Suprapubic skin (tissue), 4 donors: ENCODE measurements at regions not wholly inside any gene's neighbourhood (a gene's known extent, or its start where the extent isn't known, plus 50 kb on each side); places are given as distances from the start of the nearest gene placed in this dataset.

ENCODE experiments used
- DNase-seq, 2 donors: peaks; one replicate each; pipeline ENCODE4 v3.0.0-alpha.2; 2019; ENCODE audit warnings: low spot score in 2 of 2
- H3K27ac ChIP-seq: fragments of 200-600 bp; sonication (generic); one replicate; pipeline ENCODE4 v1.5.1; 2019
- H3K27me3 ChIP-seq: fragments of 200-600 bp; sonication (generic); one replicate; pipeline ENCODE4 v1.5.1; 2019
- H3K36me3 ChIP-seq: fragments of 200-600 bp; sonication (generic); one replicate; pipeline ENCODE4 v1.5.1; 2019
- H3K4me1 ChIP-seq: fragments of 200-600 bp; sonication (generic); one replicate; pipeline ENCODE4 v1.5.1; 2019
- H3K4me3 ChIP-seq: fragments of 200-600 bp; sonication (generic); one replicate; pipeline ENCODE4 v1.5.1; 2019; ENCODE audit warnings: mild to moderate bottlenecking
- H3K9me3 ChIP-seq: fragments of 200-600 bp; sonication (generic); one replicate; pipeline ENCODE4 v1.5.1; 2019
- EP300 ChIP-seq: sonication (generic); formaldehyde crosslinking; IDR thresholded peaks from one replicate; pipeline ENCODE4 v1.6.1; 2017; ENCODE audit warnings: antibody characterized with exemption
- POLR2A ChIP-seq, 2 donors: fragments of 450-650 bp; IDR thresholded peaks; one replicate each; pipeline ENCODE4 v1.6.1; 2017; ENCODE audit warnings: antibody characterized with exemption in 2 of 2, mild to moderate bottlenecking in 2 of 2, moderate library complexity in 2 of 2
- POLR2AphosphoS5 ChIP-seq, 3 donors: sonication (generic); formaldehyde crosslinking; IDR thresholded peaks; one replicate each; pipeline ENCODE4 v1.6.1; 2017; ENCODE audit warnings: antibody characterized with exemption in 3 of 3
- WGBS: methylation state at CpG from one replicate; pipeline ENCODE4 v1.1.5; 2018; 5-methylcytosine and 5-hydroxymethylcytosine counted together
- TF ChIP-seq, protein P1 (sequence below), 2 donors: fragments of 200-600 bp in 1 of 2; fragments of 450-650 bp in 1 of 2; sonication (generic) in 1 of 2; IDR thresholded peaks; one replicate each; pipeline ENCODE4 v1.5.1; 2016 to 2019; ENCODE audit warnings: antibody characterized with exemption in 2 of 2, mild to moderate bottlenecking in 1 of 2, moderate library complexity in 1 of 2

DNA sequence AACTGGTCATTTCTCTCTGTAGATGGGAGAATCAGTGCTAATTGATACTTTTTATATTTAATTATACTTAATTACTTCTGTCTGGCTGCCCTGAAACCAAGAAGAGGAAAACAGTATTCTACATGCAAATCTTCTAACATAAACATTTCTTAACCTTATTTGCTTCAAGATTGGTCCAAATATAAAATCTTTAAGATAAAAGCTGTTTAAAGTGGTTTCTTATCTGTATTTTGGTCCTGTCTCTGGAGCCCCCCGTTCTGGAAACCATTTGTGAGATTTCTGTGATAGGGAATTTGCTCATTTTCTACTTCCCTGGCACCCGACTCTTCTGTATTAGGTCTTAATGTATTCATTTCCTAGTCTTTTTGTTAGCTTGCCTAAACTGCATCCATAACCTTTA lies 168.6 kb downstream of the RNF144B start:
- no peaks in the 10 kb centered on the region for H3K27me3 ChIP-seq
- no peaks in the 10 kb centered on the region for H3K9me3 ChIP-seq
- no peak overlapping the region for H3K27ac ChIP-seq
- WGBS, result 78% methylated on average over 2 of the region's 2 CpGs
- H3K36me3 ChIP-seq, result no peaks in the 10 kb centered on the region
- no peak overlapping the region for H3K4me3 ChIP-seq
- no peak for TF ChIP-seq POLR2A (IDR thresholded peaks at IDR 0.05)
- TF ChIP-seq EP300, result no peak
- TF ChIP-seq, protein P1, sequence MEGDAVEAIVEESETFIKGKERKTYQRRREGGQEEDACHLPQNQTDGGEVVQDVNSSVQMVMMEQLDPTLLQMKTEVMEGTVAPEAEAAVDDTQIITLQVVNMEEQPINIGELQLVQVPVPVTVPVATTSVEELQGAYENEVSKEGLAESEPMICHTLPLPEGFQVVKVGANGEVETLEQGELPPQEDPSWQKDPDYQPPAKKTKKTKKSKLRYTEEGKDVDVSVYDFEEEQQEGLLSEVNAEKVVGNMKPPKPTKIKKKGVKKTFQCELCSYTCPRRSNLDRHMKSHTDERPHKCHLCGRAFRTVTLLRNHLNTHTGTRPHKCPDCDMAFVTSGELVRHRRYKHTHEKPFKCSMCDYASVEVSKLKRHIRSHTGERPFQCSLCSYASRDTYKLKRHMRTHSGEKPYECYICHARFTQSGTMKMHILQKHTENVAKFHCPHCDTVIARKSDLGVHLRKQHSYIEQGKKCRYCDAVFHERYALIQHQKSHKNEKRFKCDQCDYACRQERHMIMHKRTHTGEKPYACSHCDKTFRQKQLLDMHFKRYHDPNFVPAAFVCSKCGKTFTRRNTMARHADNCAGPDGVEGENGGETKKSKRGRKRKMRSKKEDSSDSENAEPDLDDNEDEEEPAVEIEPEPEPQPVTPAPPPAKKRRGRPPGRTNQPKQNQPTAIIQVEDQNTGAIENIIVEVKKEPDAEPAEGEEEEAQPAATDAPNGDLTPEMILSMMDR (IDR thresholded peaks at IDR 0.05), result no peak
- TF ChIP-seq POLR2AphosphoS5 (IDR thresholded peaks at IDR 0.05), result no peak
- DNase-seq, result no peak
- H3K4me1 ChIP-seq, result no peaks in the 10 kb centered on the region

DNA sequence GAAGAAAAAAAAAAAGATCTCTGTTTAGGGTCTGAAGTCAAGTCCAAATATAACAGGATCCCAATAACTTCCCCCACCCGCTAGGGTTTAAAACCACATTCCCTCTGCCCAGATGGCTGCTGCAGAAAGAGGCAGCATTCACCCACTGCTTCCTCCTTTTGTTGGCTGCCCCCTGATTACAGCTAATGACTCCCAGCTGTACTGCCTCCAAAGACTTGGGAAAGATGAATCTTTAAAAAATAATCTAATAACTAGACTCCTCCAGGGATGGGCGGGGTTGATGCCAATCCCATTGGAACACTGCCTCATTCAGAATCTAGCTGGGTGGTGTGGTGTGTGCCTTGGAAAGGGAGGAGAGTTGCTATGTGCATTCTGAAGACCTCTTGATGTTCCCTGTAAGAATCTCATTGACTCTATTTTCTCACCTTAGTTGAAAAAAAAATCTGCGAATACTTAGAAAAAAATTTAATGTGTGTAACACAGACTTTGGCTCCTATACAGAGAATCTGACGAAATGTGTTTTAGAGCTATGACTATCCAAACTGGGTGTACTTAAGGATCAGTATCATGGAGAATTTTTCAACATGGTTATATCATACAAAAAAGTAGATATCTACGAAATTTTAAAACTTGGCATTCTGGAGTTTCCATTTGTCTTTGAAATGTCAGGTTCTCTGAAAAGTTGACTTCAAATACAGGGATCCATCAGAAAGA lies 174.0 kb downstream of the RNF144B start:
- Histone ChIP-seq H3K36me3 (no peaks in the 10 kb centered on the region), H3K27ac (no peak overlapping the region), H3K4me3 (no peak overlapping the region), H3K27me3 (no peaks in the 10 kb centered on the region), H3K9me3 (no peaks in the 10 kb centered on the region), H3K4me1 (peaks cover 2% of the 10 kb centered on the region)
- TF ChIP-seq EP300 (no peak), POLR2A (IDR thresholded peaks at IDR 0.05) (no peak)
- TF ChIP-seq, protein P1 (IDR thresholded peaks at IDR 0.05), result no peak
- WGBS, result 30% methylated on average over 5 of the region's 5 CpGs
- DNase-seq, result no peak

DNA sequence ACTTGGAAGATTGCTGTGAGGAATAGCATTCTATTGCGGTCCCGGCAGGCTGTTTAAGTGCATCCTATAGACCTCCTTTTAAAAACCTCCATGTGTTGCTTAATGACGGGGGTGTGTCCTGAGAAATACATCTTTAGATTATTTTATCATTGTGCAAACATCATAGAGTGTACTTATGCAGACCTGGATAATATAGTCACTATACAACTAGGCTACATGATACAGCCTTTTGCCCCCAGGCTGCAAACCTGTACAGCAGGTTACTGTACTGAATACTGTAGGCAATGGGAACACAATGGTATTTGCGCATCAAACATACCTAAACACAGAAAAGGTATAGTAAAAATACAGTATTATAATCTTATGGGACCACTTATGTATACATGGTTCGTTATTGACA lies 175.6 kb downstream of the RNF144B start:
- DNase-seq, result no peak
- no peak for TF ChIP-seq EP300
- TF ChIP-seq POLR2A (IDR thresholded peaks at IDR 0.05), result no peak
- TF ChIP-seq POLR2AphosphoS5 (IDR thresholded peaks at IDR 0.05), result no peak
- TF ChIP-seq, protein P1 (IDR thresholded peaks at IDR 0.05), result no peak
- H3K9me3 ChIP-seq, result no peaks in the 10 kb centered on the region
- H3K4me1 ChIP-seq, result peaks cover 2% of the 10 kb centered on the region
- H3K27me3 ChIP-seq, result no peaks in the 10 kb centered on the region
- no peak overlapping the region for H3K27ac ChIP-seq
- no peak overlapping the region for H3K4me3 ChIP-seq
- 96% methylated on average over 5 of the region's 5 CpGs for WGBS
- no peaks in the 10 kb centered on the region for H3K36me3 ChIP-seq

DNA sequence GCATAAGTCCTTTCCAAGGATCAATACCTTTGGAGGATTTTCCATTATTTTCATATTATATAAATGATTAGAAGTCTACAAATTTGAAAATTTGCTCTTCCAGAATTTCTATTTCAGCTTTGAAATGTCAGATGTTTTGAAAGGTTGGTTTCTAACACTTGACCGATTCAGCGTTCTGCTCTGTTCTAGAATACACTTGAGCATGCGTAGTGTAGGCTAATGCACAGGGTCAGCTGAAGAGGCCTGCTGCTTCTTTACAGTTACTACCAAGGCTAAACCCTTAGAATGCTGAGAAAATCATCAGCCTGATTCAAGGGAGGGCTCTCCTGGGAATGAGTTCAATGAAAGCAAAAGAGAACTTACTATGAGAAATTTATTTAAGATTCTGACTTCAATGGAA lies 177.6 kb downstream of the RNF144B start:
- H3K4me3 ChIP-seq, result no peak overlapping the region
- TF ChIP-seq POLR2AphosphoS5 (IDR thresholded peaks at IDR 0.05) (no peak), POLR2A (IDR thresholded peaks at IDR 0.05) (no peak), EP300 (no peak)
- TF ChIP-seq, protein P1 (IDR thresholded peaks at IDR 0.05), result no peak
- no peak overlapping the region for H3K27ac ChIP-seq
- H3K4me1 ChIP-seq, result peaks cover 2% of the 10 kb centered on the region
- H3K9me3 ChIP-seq, result no peaks in the 10 kb centered on the region
- WGBS, result 87% methylated on average over 3 of the region's 3 CpGs
- no peak for DNase-seq
- no peaks in the 10 kb centered on the region for H3K36me3 ChIP-seq
- no peaks in the 10 kb centered on the region for H3K27me3 ChIP-seq

DNA sequence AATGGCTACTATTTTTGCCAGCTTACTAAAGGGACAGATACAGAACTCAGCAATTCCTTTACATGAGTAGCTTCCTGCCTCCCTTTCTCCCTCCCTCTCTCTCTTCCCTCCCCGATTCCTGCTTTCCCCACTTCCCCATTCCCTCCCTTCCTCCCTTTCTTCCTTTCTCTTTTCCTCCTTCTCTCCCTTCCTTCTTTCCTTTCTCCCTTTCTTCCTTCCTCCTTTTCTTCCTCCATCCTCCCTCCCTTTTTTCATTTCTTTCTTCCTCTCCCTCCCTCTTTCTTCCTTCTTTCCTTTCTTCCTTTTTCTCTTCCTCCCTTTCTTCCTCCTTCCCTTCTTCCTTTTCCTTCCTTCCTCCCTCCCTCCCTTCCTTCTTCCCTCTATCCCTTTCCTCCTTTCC lies 178.1 kb downstream of the RNF144B start:
- peaks cover 2% of the 10 kb centered on the region for H3K4me1 ChIP-seq
- no peak overlapping the region for H3K27ac ChIP-seq
- H3K27me3 ChIP-seq, result no peaks in the 10 kb centered on the region
- DNase-seq, result no peak
- no peaks in the 10 kb centered on the region for H3K9me3 ChIP-seq
- no peaks in the 10 kb centered on the region for H3K36me3 ChIP-seq
- 61% methylated on average over 1 of the region's 1 CpG for WGBS
- H3K4me3 ChIP-seq, result no peak overlapping the region
- TF ChIP-seq, protein P1 (IDR thresholded peaks at IDR 0.05), result no peak
- TF ChIP-seq POLR2A (IDR thresholded peaks at IDR 0.05), result no peak
- TF ChIP-seq POLR2AphosphoS5 (IDR thresholded peaks at IDR 0.05), result no peak
- no peak for TF ChIP-seq EP300
